KG1 (cell line): ENCODE measurements at regions not wholly inside any gene's neighbourhood (a gene's known extent, or its start where the extent isn't known, plus 50 kb on each side); places are given as distances from the start of the nearest gene placed in this dataset.

Source experiments
- DNase-seq: peaks from one replicate; lab custom pipeline; 2025; lab: John Stamatoyannopoulos, UW

DNA sequence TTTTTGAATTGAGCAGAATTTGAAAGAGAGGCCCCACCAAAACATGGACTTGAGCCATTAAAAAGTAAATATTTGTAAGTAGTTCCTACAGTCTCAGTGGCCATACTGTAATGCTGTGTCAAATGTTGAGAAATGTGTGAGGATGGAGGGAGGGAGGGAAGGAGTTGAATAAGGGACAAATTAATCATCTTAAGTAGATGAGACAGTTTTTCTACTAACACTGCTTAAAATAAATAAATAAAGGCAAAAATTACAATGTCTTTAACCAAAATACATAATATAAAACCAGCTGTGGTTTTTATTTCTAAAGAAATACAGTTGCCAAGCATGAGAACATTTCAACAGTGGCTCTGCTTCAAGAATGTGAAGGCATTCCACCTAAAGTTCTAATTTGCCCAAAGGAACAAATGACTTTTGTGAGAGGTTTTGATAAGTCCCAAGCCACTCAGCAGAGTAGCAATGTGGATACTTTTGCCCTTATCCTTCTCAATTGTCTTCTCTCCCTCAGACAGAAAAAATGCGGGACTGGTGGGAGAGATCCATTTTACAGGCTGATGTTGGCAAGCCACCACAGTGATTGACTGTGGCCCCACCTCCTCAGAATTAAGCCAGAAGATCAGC is 427.0 kb upstream of the RARB start:
- no peak for DNase-seq

DNA sequence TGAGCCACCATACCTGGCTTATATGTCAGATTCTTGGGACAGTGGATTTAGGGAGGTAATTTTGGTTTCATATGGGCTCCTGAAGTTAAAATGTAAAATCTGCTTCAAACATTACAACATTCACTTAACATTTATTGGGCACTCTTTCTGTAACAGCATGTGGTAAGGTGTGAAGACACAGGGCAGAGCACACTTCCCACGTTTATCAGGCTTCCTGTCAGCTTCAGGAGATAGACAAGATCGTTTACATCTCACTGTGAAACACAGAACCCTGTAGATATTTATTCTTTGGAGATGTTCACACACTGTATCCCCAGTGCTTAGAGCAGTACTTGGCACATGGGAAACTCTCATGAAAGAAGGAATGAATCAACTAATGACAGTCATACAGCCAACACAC is 426.0 kb upstream of the RARB start:
- no peak for DNase-seq

- no peak for DNase-seq
Measured at GRCh38 chr3:25007974-25008658, 419.9 kb upstream of the RARB start.

GRCh38 chr3:25009665-25010064 is 418.4 kb upstream of the RARB start:
- no peak for DNase-seq

- DNase-seq: no peak
Measured at GRCh38 chr3:25015599-25015998, 412.5 kb upstream of the RARB start.

DNA sequence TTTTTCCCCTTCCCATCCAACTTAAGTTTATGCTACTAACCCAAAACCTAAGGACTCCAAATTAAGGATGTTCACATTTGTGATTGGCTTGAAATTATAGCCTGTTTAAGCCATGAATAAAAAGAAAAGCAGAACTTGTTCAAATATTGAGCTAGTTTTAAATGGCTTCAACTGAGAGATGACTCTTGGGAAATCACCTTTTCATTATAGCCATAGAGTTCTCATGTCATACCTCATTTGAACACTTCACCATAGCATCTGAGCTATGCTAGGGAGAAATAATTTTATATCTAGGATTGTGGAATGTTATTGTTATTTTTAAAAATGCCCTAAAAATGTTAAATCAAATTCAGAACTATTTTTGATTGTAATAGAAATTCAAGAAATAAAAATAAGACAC is 409.2 kb upstream of the RARB start:
- DNase-seq: no peak

GRCh38 chr3:25019506-25019905 is 408.6 kb upstream of the RARB start:
- no peak for DNase-seq

GRCh38 chr3:25021816-25022215 is 406.2 kb upstream of the RARB start:
- DNase-seq: no peak

DNA sequence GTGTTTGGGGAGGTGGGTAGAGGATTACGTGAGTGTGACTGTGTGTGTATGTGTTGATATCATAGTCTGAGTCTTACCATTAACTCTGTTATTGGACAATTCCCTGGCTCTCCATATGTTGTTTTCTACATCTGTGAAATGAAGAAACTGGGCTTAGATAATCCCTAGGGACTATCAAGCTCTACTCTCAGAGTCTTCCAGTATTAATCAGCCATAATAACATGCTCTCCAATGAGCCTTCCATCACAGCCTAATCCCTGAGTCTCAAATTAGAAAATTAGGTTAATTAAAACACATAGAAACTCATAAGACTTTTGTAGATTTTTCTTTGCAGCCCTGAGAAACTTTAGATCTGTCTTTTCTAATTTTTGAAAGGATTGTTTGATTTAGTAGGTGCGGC is 404.2 kb upstream of the RARB start:
- no peak for DNase-seq

- no peak for DNase-seq
Measured at GRCh38 chr3:25025236-25025635, 402.8 kb upstream of the RARB start.

DNA sequence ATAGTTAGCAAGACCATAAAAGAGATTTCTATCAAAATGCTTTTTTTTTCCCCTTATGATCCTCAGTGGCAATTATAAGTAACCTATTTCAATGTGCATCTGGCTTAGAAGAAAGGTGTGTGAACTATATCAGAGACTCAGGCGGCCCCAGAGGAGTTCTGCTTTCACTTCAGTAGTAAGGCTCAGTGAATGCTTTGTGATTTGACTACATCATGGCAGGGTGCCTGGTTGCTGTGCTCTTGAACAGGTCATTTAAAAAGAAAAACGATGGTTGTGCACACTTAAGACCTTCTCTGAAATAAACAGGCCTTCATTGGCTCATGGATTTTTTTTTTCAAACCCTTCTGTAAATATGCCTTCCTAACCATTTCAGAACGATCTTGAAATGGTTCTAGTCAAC is 400.4 kb upstream of the RARB start:
- no peak for DNase-seq

GRCh38 chr3:25029820-25030219 is 398.2 kb upstream of the RARB start:
- no peak for DNase-seq

DNA sequence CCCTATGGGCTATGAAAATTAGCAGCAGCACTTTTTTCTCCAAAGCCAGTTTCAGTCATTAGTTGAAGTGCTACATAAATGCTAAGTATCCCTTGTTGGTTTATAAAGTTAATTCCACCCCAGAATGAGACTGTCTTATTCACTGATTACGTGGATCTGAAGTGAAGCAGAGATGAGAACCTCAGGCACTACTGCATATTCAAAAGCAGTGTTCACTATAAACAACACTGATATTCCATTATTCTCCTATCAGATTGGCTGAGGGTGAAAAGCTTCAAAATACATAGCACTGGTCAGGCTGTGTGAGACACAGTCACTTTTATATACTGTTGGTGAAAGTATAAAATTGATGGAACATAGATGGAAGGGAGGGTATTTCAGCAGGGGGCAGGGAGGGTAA is 395.7 kb upstream of the RARB start:
- no peak for DNase-seq

DNA sequence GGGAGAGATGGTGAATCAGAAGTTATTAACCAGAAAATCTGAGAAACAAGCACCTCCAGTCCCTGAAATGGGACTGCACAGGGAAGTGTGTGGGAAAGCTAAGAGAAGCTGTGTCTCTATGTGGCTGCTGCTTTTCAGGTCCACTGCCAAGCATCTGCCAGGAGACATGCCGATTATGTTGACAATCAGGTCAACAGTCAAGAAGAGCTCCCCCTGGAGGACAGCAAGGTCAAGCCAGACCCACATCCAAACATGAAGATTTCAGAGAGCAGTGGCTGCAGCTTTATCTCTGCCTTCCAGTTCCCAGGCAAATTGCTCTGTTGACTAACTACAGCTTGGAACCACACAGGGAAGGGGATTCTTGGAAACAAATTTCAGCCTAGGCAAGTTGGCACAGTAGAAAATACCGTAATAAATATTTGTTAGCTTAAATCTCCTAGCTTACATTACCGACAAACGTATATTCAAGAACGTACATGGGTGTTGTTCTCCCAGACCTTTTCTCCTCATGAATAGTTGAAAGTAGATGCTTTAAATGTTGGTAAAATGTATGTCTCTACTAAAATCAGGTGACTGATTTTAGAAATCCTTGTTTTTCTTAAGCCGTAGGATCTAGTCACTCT is 394.5 kb upstream of the RARB start:
- DNase-seq: no peak

- DNase-seq: no peak
Measured at GRCh38 chr3:25035526-25035925, 392.5 kb upstream of the RARB start.

DNA sequence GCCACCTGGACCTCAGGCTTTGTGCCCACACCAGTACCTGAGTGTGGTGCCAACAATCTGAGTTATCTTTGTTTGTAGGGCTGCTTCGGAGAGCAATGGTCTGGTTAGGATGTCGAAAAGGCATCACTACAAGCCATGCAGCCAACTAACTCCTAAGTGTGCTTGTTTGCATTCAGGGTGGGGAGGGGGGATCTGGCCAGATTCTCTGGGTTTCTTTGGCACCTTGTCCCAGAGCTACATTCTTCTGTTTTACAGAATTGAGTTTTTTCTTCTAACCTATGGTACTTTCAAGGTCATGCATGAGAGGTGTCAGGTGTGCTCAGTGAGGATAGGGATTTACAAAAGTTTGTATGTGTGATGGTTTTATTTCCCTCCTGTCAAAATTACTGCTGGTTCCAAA is 391.4 kb upstream of the RARB start:
- DNase-seq: no peak

DNA sequence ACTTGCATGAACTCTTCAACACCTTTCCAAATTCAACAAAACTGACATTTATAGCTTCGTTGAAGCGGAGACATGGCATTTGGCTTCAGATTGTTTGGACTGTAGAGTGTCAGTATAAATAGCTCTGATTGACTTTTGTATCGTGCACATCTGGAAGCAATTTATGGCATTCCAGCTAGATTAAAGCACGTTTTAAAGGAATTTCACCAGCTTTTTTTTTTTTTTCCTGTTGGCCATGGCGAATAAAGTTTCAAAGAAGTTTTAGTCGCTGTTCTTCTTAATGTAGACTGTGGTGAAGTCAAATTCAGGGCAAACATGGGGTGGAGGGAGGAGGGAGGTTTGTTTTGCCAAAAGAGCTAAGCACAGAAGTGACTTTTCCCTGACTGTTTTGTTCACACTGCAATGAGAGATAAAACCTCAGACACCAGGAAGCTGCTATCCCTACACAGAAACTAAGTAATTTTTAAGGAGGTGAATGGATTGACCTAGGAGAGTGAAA is 391.0 kb upstream of the RARB start:
- DNase-seq: no peak

DNA sequence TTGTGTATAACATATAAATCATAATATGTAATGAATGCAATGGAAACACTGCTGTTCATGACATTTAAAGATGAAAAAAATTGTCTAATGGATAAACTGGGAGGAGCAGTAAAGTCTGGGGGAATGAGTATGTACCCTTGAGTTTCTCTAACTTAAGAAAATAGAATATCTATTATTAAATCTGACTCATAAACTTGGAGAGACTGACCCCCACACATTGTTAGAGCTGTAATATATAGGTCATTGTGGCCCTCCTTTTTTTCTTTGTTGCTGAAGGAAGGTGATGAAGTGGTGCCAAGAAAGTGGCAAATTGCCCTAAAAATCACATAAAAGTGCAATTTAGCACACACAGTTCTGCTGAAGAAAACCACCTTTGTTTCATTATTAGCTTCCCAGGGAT is 389.8 kb upstream of the RARB start:
- DNase-seq: no peak

GRCh38 chr3:25038922-25039321 is 389.1 kb upstream of the RARB start:
- DNase-seq: no peak

DNA sequence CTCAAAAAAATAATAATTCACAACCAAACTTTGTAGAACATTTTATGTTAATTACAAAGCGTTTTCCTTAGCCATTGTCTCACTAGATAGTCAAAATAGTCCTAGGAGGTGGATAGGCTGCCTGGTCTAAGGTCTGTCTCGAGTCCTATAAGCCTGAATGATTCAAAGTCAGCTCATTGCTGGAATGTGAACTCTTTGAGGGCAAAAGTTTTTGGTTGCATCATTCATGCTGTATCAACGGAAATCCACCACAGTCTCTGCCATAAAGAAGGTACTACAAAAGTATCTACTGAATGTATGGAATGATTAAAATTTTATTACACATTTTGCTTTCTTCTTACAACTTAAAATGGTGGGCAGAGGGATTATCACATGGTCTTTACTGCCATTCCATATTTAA is 387.3 kb upstream of the RARB start:
- DNase-seq: no peak

DNA sequence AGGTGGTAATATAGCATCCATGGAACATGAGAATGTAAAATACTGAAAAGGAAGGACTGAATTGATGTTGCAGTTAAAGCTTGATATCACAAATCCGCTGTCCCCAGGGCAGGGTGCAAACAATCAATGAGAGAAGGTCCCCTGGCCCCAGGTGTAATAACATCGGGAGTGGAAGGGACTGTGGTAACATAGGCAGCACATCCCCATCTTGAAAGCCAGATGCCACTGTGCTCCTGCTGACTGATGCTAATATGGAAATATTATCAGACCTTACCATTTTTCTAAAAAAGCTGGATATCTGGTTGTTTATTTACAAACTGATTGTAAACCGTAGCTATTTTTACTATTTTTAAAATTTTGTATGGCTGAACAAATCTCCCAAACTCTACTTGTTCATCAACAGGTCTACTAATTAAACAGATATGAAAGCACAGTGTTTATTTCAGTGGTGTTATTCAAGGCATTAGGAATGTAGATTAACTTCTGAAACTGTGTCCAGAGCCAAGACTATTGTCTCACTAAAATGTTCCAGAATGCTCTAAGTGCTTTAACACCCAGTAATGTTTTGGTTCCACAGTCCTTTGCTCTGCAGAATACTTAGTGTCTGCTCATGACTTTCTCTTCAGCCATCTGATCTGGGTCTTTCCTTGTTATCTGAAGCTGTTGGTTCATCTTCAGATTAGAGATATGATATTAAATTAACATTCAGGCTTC is 386.0 kb upstream of the RARB start:
- DNase-seq: no peak

- no peak for DNase-seq
Measured at GRCh38 chr3:25043177-25043576, 384.9 kb upstream of the RARB start.

- DNase-seq: no peak
Measured at GRCh38 chr3:25043749-25044148, 384.3 kb upstream of the RARB start.
